WTC11 (cell line): ENCODE measurements at regions not wholly inside any gene's neighbourhood (a gene's known extent, or its start where the extent isn't known, plus 50 kb on each side); places are given as distances from the start of the nearest gene placed in this dataset.

Experiments used
- ATAC-seq: fragments of 200-7000 bp; cut with Tn5 transposase; 2 replicates; pipeline ENCODE4 v1.10.0; 2021; ENCODE audit warnings: mild to moderate bottlenecking, moderate library complexity
- CTCF ChIA-PET: fragments of 300-600 bp; sonication (Branson Sonifier 250); formaldehyde crosslinking; loops from one replicate; lab custom pipeline; 2021; ENCODE audit warnings: antibody characterized with exemption; lab: Charles Lee
- POLR2A ChIA-PET: fragments of 350-600 bp; sonication (Branson Sonifier 250); formaldehyde crosslinking; loops from one replicate; lab custom pipeline; 2021; ENCODE audit warnings: antibody characterized with exemption; lab: Charles Lee
- DNase-seq: peaks from one replicate; pipeline ENCODE4 v3.0.0; 2021; ENCODE audit warnings: low spot score
- H3K27ac Mint-ChIP-seq: 2 replicates; pipeline ENCODE4 v1.8.0; 2021; ENCODE audit warnings: mixed read lengths
- H3K27me3 Mint-ChIP-seq: 2 replicates; pipeline ENCODE4 v1.8.0; 2021; ENCODE audit warnings: low read depth, mild to moderate bottlenecking, moderate library complexity, mixed read lengths
- H3K36me3 Mint-ChIP-seq: 2 replicates; pipeline ENCODE4 v1.8.0; 2021; ENCODE audit warnings: mixed read lengths
- H3K4me1 Mint-ChIP-seq: 2 replicates; pipeline ENCODE4 v1.8.0; 2022; ENCODE audit warnings: mixed read lengths
- H3K4me3 Mint-ChIP-seq: 2 replicates; pipeline ENCODE4 v1.8.0; 2021; ENCODE audit warnings: mild to moderate bottlenecking, moderate library complexity, mixed read lengths
- H3K9me3 Mint-ChIP-seq: 2 replicates; pipeline ENCODE4 v1.8.0; 2021; ENCODE audit warnings: mixed read lengths
- AFF4 ChIP-seq: sonication (generic); formaldehyde crosslinking; IDR thresholded peaks from 2 replicates; pipeline ENCODE4 v1.8.1; 2023; ENCODE audit warnings: mild to moderate bottlenecking, missing genetic modification reagents, borderline replicate concordance
- ATF1 ChIP-seq: sonication (generic); formaldehyde crosslinking; IDR thresholded peaks from 2 replicates; pipeline ENCODE4 v1.8.1; 2023; ENCODE audit warnings: mild to moderate bottlenecking, moderate library complexity, missing genetic modification reagents
- CBFB ChIP-seq: sonication (generic); formaldehyde crosslinking; IDR thresholded peaks from 2 replicates; pipeline ENCODE4 v1.8.1; 2022; ENCODE audit warnings: mild to moderate bottlenecking, low read depth, missing genetic modification reagents
- E2F5 ChIP-seq: sonication (generic); formaldehyde crosslinking; IDR thresholded peaks from 2 replicates; pipeline ENCODE4 v1.8.1; 2022; ENCODE audit warnings: mild to moderate bottlenecking, moderate library complexity, missing genetic modification reagents
- ETV6 ChIP-seq: sonication (generic); formaldehyde crosslinking; IDR thresholded peaks from 2 replicates; pipeline ENCODE4 v1.8.1; 2022; ENCODE audit warnings: mild to moderate bottlenecking, missing genetic modification reagents
- FOXP4 ChIP-seq: sonication (generic); formaldehyde crosslinking; IDR thresholded peaks from 2 replicates; pipeline ENCODE4 v1.8.0; 2022; ENCODE audit warnings: mild to moderate bottlenecking, missing genetic modification reagents
- HMGA2 ChIP-seq: fragments of 250-450 bp; sonication (Bioruptor Pico); IDR thresholded peaks from 2 replicates; pipeline ENCODE4 v1.4.0; 2021; ENCODE audit warnings: mild to moderate bottlenecking, moderate library complexity
- JUN ChIP-seq: sonication (generic); formaldehyde crosslinking; IDR thresholded peaks from 2 replicates; pipeline ENCODE4 v1.8.0; 2023; ENCODE audit warnings: mild to moderate bottlenecking, missing genetic modification reagents
- PRDM15 ChIP-seq: sonication (generic); formaldehyde crosslinking; IDR thresholded peaks from 2 replicates; pipeline ENCODE4 v1.8.0; 2022; ENCODE audit warnings: missing genetic modification reagents
- SOX15 ChIP-seq: fragments of 250-450 bp; sonication (Bioruptor Pico); IDR thresholded peaks from 2 replicates; pipeline ENCODE4 v1.9.0; 2021; ENCODE audit warnings: mild to moderate bottlenecking
- TEAD1 ChIP-seq: sonication (generic); formaldehyde crosslinking; IDR thresholded peaks from 2 replicates; pipeline ENCODE4 v1.8.0; 2022; ENCODE audit warnings: mild to moderate bottlenecking, missing genetic modification reagents
- USF1 ChIP-seq: sonication (generic); formaldehyde crosslinking; IDR thresholded peaks from 2 replicates; pipeline ENCODE4 v1.8.0; 2022; ENCODE audit warnings: mild to moderate bottlenecking, missing genetic modification reagents
- ZNF121 ChIP-seq: sonication (generic); formaldehyde crosslinking; IDR thresholded peaks from 2 replicates; pipeline ENCODE4 v1.8.0; 2023; ENCODE audit warnings: missing genetic modification reagents
- ZNF138 ChIP-seq: sonication (generic); formaldehyde crosslinking; conservative IDR thresholded peaks from 2 replicates; pipeline ENCODE4 v1.8.1; 2022; ENCODE audit warnings: mild to moderate bottlenecking, moderate library complexity, missing genetic modification reagents
- ZNF232 ChIP-seq: sonication (generic); formaldehyde crosslinking; IDR thresholded peaks from 2 replicates; pipeline ENCODE4 v1.8.0; 2022; ENCODE audit warnings: mild to moderate bottlenecking, missing genetic modification reagents

GRCh38 chr22:22139364-22139763 is 105.2 kb upstream of the VPREB1 start:
- Mint-ChIP-seq H3K4me3 (no peak overlapping the region), H3K27me3 (peaks cover 97% of the 10 kb centered on the region), H3K36me3 (0 out of 2 replicates have a peak, but pooled peaks cover 3% of the 10 kb centered on the region), H3K4me1 (peaks cover 17% of the 10 kb centered on the region)
- no peak for ATAC-seq
- POLR2A ChIA-PET = no interaction called here
- no peak for TF ChIP-seq FOXP4 (CRISPR knock-in tag)
- TF ChIP-seq AFF4 (CRISPR knock-in tag) = no peak
- TF ChIP-seq USF1 (CRISPR knock-in tag) = no peak
- TF ChIP-seq ETV6 (CRISPR knock-in tag) = no peak
- TF ChIP-seq TEAD1 = no peak
- TF ChIP-seq HMGA2 (CRISPR knock-in tag) = no peak
- TF ChIP-seq ZNF232 = no peak
- TF ChIP-seq ATF1 (CRISPR knock-in tag) = no peak
- no peak for TF ChIP-seq JUN
- TF ChIP-seq ZNF121 (CRISPR knock-in tag) = no peak
- TF ChIP-seq ZNF138 (CRISPR knock-in tag) = no peak
- TF ChIP-seq SOX15 (CRISPR knock-in tag) = no peak
- TF ChIP-seq, all 79 proteins: peak for 0
- H3K9me3 Mint-ChIP-seq = peaks cover 5% of the 10 kb centered on the region; the same call in 1 of the 2 replicates
- no peak for DNase-seq
- CTCF ChIA-PET = no interaction called here
- no peak overlapping the region for H3K27ac Mint-ChIP-seq

GRCh38 chr22:22138915-22139314 is 105.7 kb upstream of the VPREB1 start:
- peaks cover 17% of the 10 kb centered on the region for H3K4me1 Mint-ChIP-seq
- H3K4me3 Mint-ChIP-seq = no peak overlapping the region
- CTCF ChIA-PET = interaction anchor here (1.2 kb wide), 1 partner anchor 97 kb away, joined by 4 read pairs; no protein-coding TSS in a partner anchor
- TF ChIP-seq AFF4 (CRISPR knock-in tag) = no peak
- TF ChIP-seq, all 79 proteins: peak for 0
- H3K27me3 Mint-ChIP-seq = peaks cover 97% of the 10 kb centered on the region
- peaks cover 5% of the 10 kb centered on the region; the same call in 1 of the 2 replicates for H3K9me3 Mint-ChIP-seq
- no peak overlapping the region for H3K27ac Mint-ChIP-seq
- ATAC-seq (no peak), DNase-seq (no peak)
- H3K36me3 Mint-ChIP-seq = 0 out of 2 replicates have a peak, but pooled peaks cover 3% of the 10 kb centered on the region
- POLR2A ChIA-PET = no interaction called here

GRCh38 chr22:22137891-22138290 is 106.7 kb upstream of the VPREB1 start:
- 0 out of 2 replicates have a peak, but pooled peaks cover 3% of the 10 kb centered on the region for H3K36me3 Mint-ChIP-seq
- ChIA-PET POLR2A (no interaction called here), CTCF (interaction anchor here (0.7 to 1.2 kb wide), 3 partner anchors 58 to 238 kb away, joined by 3 to 4 read pairs (median 3); no protein-coding TSS in a partner anchor)
- H3K27ac Mint-ChIP-seq = no peak overlapping the region
- ATAC-seq = no peak
- H3K4me3 Mint-ChIP-seq = no peak overlapping the region
- peaks cover 5% of the 10 kb centered on the region; the same call in 1 of the 2 replicates for H3K9me3 Mint-ChIP-seq
- H3K4me1 Mint-ChIP-seq = peaks cover 15% of the 10 kb centered on the region
- DNase-seq = no peak
- H3K27me3 Mint-ChIP-seq = peaks cover 98% of the 10 kb centered on the region
- TF ChIP-seq PRDM15 (CRISPR knock-in tag) (no peak), CBFB (no peak), E2F5 (CRISPR knock-in tag) (no peak)
